Panc1 (cell line): ENCODE measurements at regions not wholly inside any gene's neighbourhood (a gene's known extent, or its start where the extent isn't known, plus 50 kb on each side); places are given as distances from the start of the nearest gene placed in this dataset.

Experiments
- ATAC-seq: fragments of 200-7000 bp; cut with Tn5 transposase; 2 replicates; pipeline ENCODE4 v1.9.1; 2020; ENCODE audit warnings: mild to moderate bottlenecking, moderate library complexity
- BruUV-seq: library from RNA; stranded (reverse); fragments of 400-500 nt; replicated peaks from 2 replicates; lab custom pipeline; 2021; lab: Mats Ljungman, UMichigan
- CTCF ChIA-PET: fragments of 300-600 bp; sonication (Branson Sonifier 250); formaldehyde crosslinking; loops from one replicate; lab custom pipeline; 2022; ENCODE audit warnings: antibody characterized with exemption; lab: Charles Lee
- POLR2A ChIA-PET: fragments of 300-600 bp; sonication (Branson Sonifier 250); formaldehyde crosslinking; loops from one replicate; lab custom pipeline; 2022; ENCODE audit warnings: antibody characterized with exemption; lab: Charles Lee
- DNase-seq: peaks from one replicate; pipeline ENCODE4 v3.0.0-alpha.2; 2010; ENCODE audit warnings: low read depth, low spot score
- H3K27ac ChIP-seq: 2 replicates; pipeline ENCODE4 v1.5.1; 2011; ENCODE audit warnings: mild to moderate bottlenecking, low read length, inconsistent platforms
- H3K27me3 ChIP-seq: fragments of 200-500 bp; sonication (Bioruptor generic); 2 replicates; pipeline ENCODE4 v1.6.0; 2014; ENCODE audit warnings: low read length, inconsistent platforms; ENCODE audit not compliant: control insufficient read depth, insufficient read depth
- H3K36me3 ChIP-seq: fragments of 200-500 bp; sonication (Bioruptor generic); 2 replicates; pipeline ENCODE4 v1.5.1; 2014; ENCODE audit warnings: inconsistent platforms, mild to moderate bottlenecking, low read length, moderate library complexity; ENCODE audit not compliant: control insufficient read depth, insufficient read depth
- H3K4me1 ChIP-seq: 2 replicates; pipeline ENCODE4 v1.5.1; 2011; ENCODE audit warnings: inconsistent platforms, mild to moderate bottlenecking, low read length, moderate library complexity; ENCODE audit not compliant: control insufficient read depth, insufficient read depth
- H3K4me3 ChIP-seq, 2 experiments: 2 replicates each; pipeline ENCODE4 v1.5.1; 2011 to 2012; ENCODE audit warnings: low read depth in 2 of 2, low read length in 2 of 2, mild to moderate bottlenecking in 2 of 2, inconsistent platforms in 1 of 2, moderate library complexity in 1 of 2
- H3K9me3 ChIP-seq: fragments of 200-500 bp; sonication (Bioruptor generic); 2 replicates; pipeline ENCODE4 v1.5.1; 2014; ENCODE audit warnings: low read depth, mild to moderate bottlenecking, inconsistent platforms, low read length, moderate library complexity; ENCODE audit not compliant: control insufficient read depth, insufficient read depth
- POLR2AphosphoS5 ChIP-seq: IDR thresholded peaks from 2 replicates; pipeline ENCODE4 v1.6.1; 2012; ENCODE audit warnings: mild to moderate bottlenecking, low read depth, low read length, moderate library complexity
- TCF7L2 ChIP-seq: IDR thresholded peaks from 2 replicates; pipeline ENCODE4 v1.6.1; 2011; ENCODE audit warnings: mild to moderate bottlenecking, low read depth, low read length, inconsistent platforms
- in situ Hi-C: cut with HindIII; loops from 2 replicates; pipeline ENCODE4 v1.10.0; 2016; ENCODE audit warnings: low sequenced_read_pairs, low pct_unique_long_range_greater_than_20kb
- intact Hi-C: fragments of 100-400 bp; cut with micrococcal nuclease; formaldehyde crosslinking; loops from one replicate; pipeline ENCODE4 v1.10.0; 2022; ENCODE audit not compliant: unreplicated experiment
- TF ChIP-seq, protein P1 (sequence below): fragments of 450-650 bp; IDR thresholded peaks from 2 replicates; pipeline ENCODE4 v1.5.1; 2017; ENCODE audit warnings: mild to moderate bottlenecking
- TF ChIP-seq, protein P2 (sequence below), 2 experiments: IDR thresholded peaks; 2 replicates each; pipeline ENCODE4 v1.6.1; 2011 to 2012; ENCODE audit warnings: low read depth in 2 of 2, control low read depth in 1 of 2, low read length in 1 of 2, mild to moderate bottlenecking in 1 of 2, moderate library complexity in 1 of 2; ENCODE audit not compliant: insufficient read depth in 1 of 2

DNA sequence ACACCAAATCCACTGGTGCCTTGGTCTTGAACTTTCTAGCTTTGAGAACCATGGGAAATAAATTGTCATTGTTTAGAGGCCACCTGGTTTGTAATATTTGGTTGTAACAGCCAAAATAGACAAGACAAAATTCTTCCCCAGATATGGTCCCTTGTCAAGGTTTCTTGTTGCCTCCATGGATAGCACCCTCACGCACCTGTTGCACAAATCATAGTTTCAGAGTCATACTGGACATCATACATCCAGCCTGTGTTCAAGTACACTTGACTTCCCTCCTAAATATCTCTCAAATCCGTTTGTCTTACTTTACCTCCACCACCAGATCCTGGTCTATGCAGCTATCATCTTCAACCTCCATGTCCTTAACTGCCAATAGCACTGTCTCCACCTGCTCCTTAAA lies 256.7 kb upstream of the IGFBP3 start:
- intact Hi-C loops = no loop called here
- TF ChIP-seq POLR2AphosphoS5 = no peak
- TF ChIP-seq, protein P1, sequence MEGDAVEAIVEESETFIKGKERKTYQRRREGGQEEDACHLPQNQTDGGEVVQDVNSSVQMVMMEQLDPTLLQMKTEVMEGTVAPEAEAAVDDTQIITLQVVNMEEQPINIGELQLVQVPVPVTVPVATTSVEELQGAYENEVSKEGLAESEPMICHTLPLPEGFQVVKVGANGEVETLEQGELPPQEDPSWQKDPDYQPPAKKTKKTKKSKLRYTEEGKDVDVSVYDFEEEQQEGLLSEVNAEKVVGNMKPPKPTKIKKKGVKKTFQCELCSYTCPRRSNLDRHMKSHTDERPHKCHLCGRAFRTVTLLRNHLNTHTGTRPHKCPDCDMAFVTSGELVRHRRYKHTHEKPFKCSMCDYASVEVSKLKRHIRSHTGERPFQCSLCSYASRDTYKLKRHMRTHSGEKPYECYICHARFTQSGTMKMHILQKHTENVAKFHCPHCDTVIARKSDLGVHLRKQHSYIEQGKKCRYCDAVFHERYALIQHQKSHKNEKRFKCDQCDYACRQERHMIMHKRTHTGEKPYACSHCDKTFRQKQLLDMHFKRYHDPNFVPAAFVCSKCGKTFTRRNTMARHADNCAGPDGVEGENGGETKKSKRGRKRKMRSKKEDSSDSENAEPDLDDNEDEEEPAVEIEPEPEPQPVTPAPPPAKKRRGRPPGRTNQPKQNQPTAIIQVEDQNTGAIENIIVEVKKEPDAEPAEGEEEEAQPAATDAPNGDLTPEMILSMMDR = no peak
- Histone ChIP-seq H3K9me3 (no peaks in the 10 kb centered on the region), H3K27me3 (no peaks in the 10 kb centered on the region), H3K36me3 (no peaks in the 10 kb centered on the region), H3K4me1 (no peaks in the 10 kb centered on the region), H3K27ac (no peak overlapping the region), H3K4me3 (no peak overlapping the region)
- CTCF ChIA-PET = no interaction called here
- no peak for ATAC-seq
- no TSS peak for BruUV-seq
- DNase-seq = no peak
- POLR2A ChIA-PET = no interaction called here
- in situ Hi-C loops = no loop called here

DNA sequence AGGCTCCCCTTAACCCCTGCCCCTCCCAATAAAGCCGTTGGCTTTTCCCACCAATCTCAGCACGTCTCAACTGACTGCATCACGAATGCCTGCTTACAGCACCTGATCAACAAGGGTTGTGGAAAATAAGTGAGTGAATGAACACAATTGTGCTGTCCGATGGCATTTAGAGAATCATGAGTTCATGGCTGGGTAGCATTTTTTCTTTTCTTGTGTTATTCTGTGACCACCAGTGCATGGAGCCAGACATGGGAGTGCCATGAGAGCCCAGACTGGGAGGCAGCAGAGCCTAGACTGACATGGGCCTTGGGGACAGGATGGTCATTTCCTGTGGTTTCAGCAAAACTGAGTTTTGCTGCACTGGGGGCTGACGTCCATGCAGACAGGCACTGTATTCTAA lies 254.1 kb upstream of the IGFBP3 start:
- Histone ChIP-seq H3K9me3 (no peaks in the 10 kb centered on the region), H3K27ac (no peak overlapping the region), H3K4me3 (no peak overlapping the region), H3K36me3 (no peaks in the 10 kb centered on the region), H3K27me3 (no peaks in the 10 kb centered on the region), H3K4me1 (no peaks in the 10 kb centered on the region)
- POLR2A ChIA-PET = no interaction called here
- CTCF ChIA-PET = no interaction called here
- in situ Hi-C loops (no loop called here), intact Hi-C loops (no loop called here)
- no TSS peak for BruUV-seq
- DNase-seq = no peak
- no peak for ATAC-seq
- TF ChIP-seq TCF7L2 = no peak
- TF ChIP-seq POLR2AphosphoS5 = no peak
- TF ChIP-seq, protein P2, sequence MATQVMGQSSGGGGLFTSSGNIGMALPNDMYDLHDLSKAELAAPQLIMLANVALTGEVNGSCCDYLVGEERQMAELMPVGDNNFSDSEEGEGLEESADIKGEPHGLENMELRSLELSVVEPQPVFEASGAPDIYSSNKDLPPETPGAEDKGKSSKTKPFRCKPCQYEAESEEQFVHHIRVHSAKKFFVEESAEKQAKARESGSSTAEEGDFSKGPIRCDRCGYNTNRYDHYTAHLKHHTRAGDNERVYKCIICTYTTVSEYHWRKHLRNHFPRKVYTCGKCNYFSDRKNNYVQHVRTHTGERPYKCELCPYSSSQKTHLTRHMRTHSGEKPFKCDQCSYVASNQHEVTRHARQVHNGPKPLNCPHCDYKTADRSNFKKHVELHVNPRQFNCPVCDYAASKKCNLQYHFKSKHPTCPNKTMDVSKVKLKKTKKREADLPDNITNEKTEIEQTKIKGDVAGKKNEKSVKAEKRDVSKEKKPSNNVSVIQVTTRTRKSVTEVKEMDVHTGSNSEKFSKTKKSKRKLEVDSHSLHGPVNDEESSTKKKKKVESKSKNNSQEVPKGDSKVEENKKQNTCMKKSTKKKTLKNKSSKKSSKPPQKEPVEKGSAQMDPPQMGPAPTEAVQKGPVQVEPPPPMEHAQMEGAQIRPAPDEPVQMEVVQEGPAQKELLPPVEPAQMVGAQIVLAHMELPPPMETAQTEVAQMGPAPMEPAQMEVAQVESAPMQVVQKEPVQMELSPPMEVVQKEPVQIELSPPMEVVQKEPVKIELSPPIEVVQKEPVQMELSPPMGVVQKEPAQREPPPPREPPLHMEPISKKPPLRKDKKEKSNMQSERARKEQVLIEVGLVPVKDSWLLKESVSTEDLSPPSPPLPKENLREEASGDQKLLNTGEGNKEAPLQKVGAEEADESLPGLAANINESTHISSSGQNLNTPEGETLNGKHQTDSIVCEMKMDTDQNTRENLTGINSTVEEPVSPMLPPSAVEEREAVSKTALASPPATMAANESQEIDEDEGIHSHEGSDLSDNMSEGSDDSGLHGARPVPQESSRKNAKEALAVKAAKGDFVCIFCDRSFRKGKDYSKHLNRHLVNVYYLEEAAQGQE (IDR thresholded peaks at IDR 0.05; ENCODE audit: insufficient read depth in 1 of 2, low read depth in 2 of 2, low read length in 1 of 2) = no peak
- TF ChIP-seq, protein P1 = no peak

DNA sequence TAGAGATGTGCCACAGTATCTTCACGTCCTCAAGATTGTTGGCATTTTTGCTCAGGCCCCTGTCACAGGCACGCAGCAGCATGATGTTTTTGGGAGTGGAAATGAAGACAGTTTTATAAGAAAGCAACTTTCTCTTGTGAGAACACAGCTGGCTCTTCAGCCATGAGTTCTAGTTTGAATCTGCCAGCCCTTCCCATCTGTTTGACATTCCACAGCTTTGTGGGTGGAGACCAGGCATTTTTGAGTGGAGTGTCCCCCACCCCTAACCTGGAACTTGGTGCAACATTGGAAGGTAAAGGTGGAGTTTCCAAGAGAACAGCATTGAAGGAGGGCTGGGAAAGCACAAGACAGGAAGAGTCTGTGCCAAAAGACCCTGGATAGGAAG lies 253.1 kb upstream of the IGFBP3 start:
- Histone ChIP-seq H3K4me1 (no peaks in the 10 kb centered on the region), H3K27me3 (no peaks in the 10 kb centered on the region)
- POLR2A ChIA-PET = no interaction called here

More for the DNA sequence above, 253.1 kb upstream of the IGFBP3 start:
- TF ChIP-seq, protein P1 = no peak
- no peak for TF ChIP-seq TCF7L2
- no TSS peak for BruUV-seq
- ATAC-seq (no peak), DNase-seq (no peak)
- no peaks in the 10 kb centered on the region for H3K36me3 ChIP-seq
- H3K4me3 ChIP-seq = no peak overlapping the region
- no peak overlapping the region for H3K27ac ChIP-seq
- no peaks in the 10 kb centered on the region for H3K9me3 ChIP-seq
- CTCF ChIA-PET = no interaction called here
- intact Hi-C loops (no loop called here), in situ Hi-C loops (no loop called here)
